H9 (cell line): ENCODE measurements at regions not wholly inside any gene's neighbourhood (a gene's known extent, or its start where the extent isn't known, plus 50 kb on each side); places are given as distances from the start of the nearest gene placed in this dataset.

ENCODE experiments used
- DNase-seq: peaks from one replicate; pipeline ENCODE4 v3.0.0-alpha.2; 2017
- H2AFZ ChIP-seq: one replicate; pipeline ENCODE4 v1.6.1; 2013; ENCODE audit warnings: mild to moderate bottlenecking, low read length, control low read depth, moderate library complexity
- H2AK5ac ChIP-seq: 2 replicates; pipeline ENCODE4 v1.6.1; 2013; ENCODE audit warnings: low read length, control low read depth, mixed read lengths; ENCODE audit not compliant: insufficient read length
- H2BK120ac ChIP-seq: one replicate; pipeline ENCODE4 v1.6.1; 2013; ENCODE audit warnings: low read depth, mild to moderate bottlenecking, low read length, control low read depth, inconsistent platforms; ENCODE audit not compliant: poor library complexity, severe bottlenecking
- H2BK12ac ChIP-seq: 2 replicates; pipeline ENCODE4 v1.6.1; 2013; ENCODE audit warnings: low read length, control low read depth, mixed read lengths, low read depth; ENCODE audit not compliant: insufficient read length
- H2BK15ac ChIP-seq: 2 replicates; pipeline ENCODE4 v1.6.1; 2013; ENCODE audit warnings: low read depth, low read length, control low read depth
- H2BK20ac ChIP-seq: one replicate; pipeline ENCODE4 v1.6.1; 2013; ENCODE audit warnings: low read depth, mild to moderate bottlenecking, low read length, control low read depth, inconsistent platforms; ENCODE audit not compliant: poor library complexity, severe bottlenecking
- H2BK5ac ChIP-seq: 2 replicates; pipeline ENCODE4 v1.6.1; 2013; ENCODE audit warnings: low read length, control low read depth, mixed read lengths; ENCODE audit not compliant: insufficient read length
- H3K14ac ChIP-seq: 2 replicates; pipeline ENCODE4 v1.6.1; 2013; ENCODE audit warnings: low read length, control low read depth; ENCODE audit not compliant: insufficient read depth
- H3K18ac ChIP-seq: 2 replicates; pipeline ENCODE4 v1.6.1; 2013; ENCODE audit warnings: low read depth, mild to moderate bottlenecking, mixed read lengths, low read length, control low read depth; ENCODE audit not compliant: insufficient read length
- H3K23ac ChIP-seq: 2 replicates; pipeline ENCODE4 v1.6.1; 2013; ENCODE audit warnings: low read length, control low read depth, mixed read lengths, low read depth; ENCODE audit not compliant: insufficient read length
- H3K23me2 ChIP-seq: 2 replicates; pipeline ENCODE4 v1.6.1; 2013; ENCODE audit warnings: low read depth, mild to moderate bottlenecking, mixed read lengths, low read length, control low read depth; ENCODE audit not compliant: insufficient read length, poor library complexity, severe bottlenecking
- H3K27ac ChIP-seq: 2 replicates; pipeline ENCODE4 v1.5.1; 2013; ENCODE audit warnings: low read length, control low read depth, mixed read lengths, low read depth; ENCODE audit not compliant: insufficient read length
- H3K27me3 ChIP-seq: 2 replicates; pipeline ENCODE4 v1.6.1; 2013; ENCODE audit warnings: low read length, control low read depth, inconsistent platforms; ENCODE audit not compliant: insufficient read depth
- H3K4ac ChIP-seq: 2 replicates; pipeline ENCODE4 v1.6.1; 2013; ENCODE audit warnings: low read depth, mild to moderate bottlenecking, control low read depth, inconsistent platforms, low read length, moderate library complexity
- H3K4me1 ChIP-seq: 2 replicates; pipeline ENCODE4 v1.6.1; 2013; ENCODE audit warnings: low read length, control low read depth, inconsistent platforms; ENCODE audit not compliant: insufficient read depth
- H3K4me2 ChIP-seq: 2 replicates; pipeline ENCODE4 v1.6.1; 2013; ENCODE audit warnings: low read length, control low read depth, mixed read lengths; ENCODE audit not compliant: insufficient read length, insufficient read depth
- H3K56ac ChIP-seq: 2 replicates; pipeline ENCODE4 v1.6.1; 2013; ENCODE audit warnings: low read depth, mild to moderate bottlenecking, mixed read lengths, low read length, control low read depth; ENCODE audit not compliant: insufficient read length
- H3K79me1 ChIP-seq: 2 replicates; pipeline ENCODE4 v1.6.1; 2013; ENCODE audit warnings: low read depth, mild to moderate bottlenecking, moderate library complexity, low read length, control low read depth, inconsistent platforms; ENCODE audit not compliant: insufficient read depth, poor library complexity, severe bottlenecking
- H3K79me2 ChIP-seq: 2 replicates; pipeline ENCODE4 v1.6.1; 2013; ENCODE audit warnings: low read length, control low read depth, inconsistent platforms; ENCODE audit not compliant: insufficient read depth
- H3K9ac ChIP-seq: 2 replicates; pipeline ENCODE4 v1.6.1; 2013; ENCODE audit warnings: low read length, control low read depth, mixed read lengths; ENCODE audit not compliant: insufficient read length; ENCODE audit errors: extremely low read depth
- H3K9me3 ChIP-seq: one replicate; pipeline ENCODE4 v1.6.1; 2013; ENCODE audit warnings: low read depth, low read length, inconsistent platforms; ENCODE audit not compliant: control insufficient read depth
- H3T11ph ChIP-seq: one replicate; pipeline ENCODE4 v1.6.1; 2013; ENCODE audit warnings: mild to moderate bottlenecking, low read length, control low read depth, inconsistent platforms
- H4K20me1 ChIP-seq: one replicate; pipeline ENCODE4 v1.6.1; 2013; ENCODE audit not compliant: control insufficient read depth, insufficient read length, insufficient read depth
- H4K5ac ChIP-seq: 2 replicates; pipeline ENCODE4 v1.6.1; 2013; ENCODE audit warnings: low read depth, mild to moderate bottlenecking, mixed read lengths, low read length, control low read depth; ENCODE audit not compliant: insufficient read length
- H4K8ac ChIP-seq: replicated peaks from 2 replicates; pipeline ENCODE4 v1.6.1; 2013; ENCODE audit warnings: low read length, control low read depth, mixed read lengths, low read depth; ENCODE audit not compliant: insufficient read length
- H4K91ac ChIP-seq: 2 replicates; pipeline ENCODE4 v1.6.1; 2013; ENCODE audit warnings: low read depth, mild to moderate bottlenecking, moderate library complexity, mixed read lengths, low read length, control low read depth; ENCODE audit not compliant: insufficient read length
- H3K27ac Mint-ChIP-seq, 3 experiments: 2 replicates in 2 of 3; 3 replicates in 1 of 3; pipeline ENCODE4 v1.8.0; 2020 to 2021; ENCODE audit warnings: mixed read lengths in 3 of 3, mild to moderate bottlenecking in 1 of 3, moderate library complexity in 1 of 3
- H3K27me3 Mint-ChIP-seq: 2 replicates; pipeline ENCODE4 v1.8.0; 2021; ENCODE audit warnings: low read depth, mild to moderate bottlenecking, moderate library complexity, mixed read lengths
- H3K36me3 Mint-ChIP-seq, 3 experiments: 2 replicates in 2 of 3; 3 replicates in 1 of 3; pipeline ENCODE4 v1.8.0; 2020 to 2021; ENCODE audit warnings: low read depth in 3 of 3, mixed read lengths in 3 of 3; ENCODE audit not compliant: insufficient read depth in 1 of 3
- H3K4me1 Mint-ChIP-seq, 2 experiments: 2 replicates each; pipeline ENCODE4 v1.8.0; 2020; ENCODE audit warnings: mixed read lengths in 2 of 2
- H3K4me3 Mint-ChIP-seq, 2 experiments: 2 replicates in 1 of 2; 3 replicates in 1 of 2; pipeline ENCODE4 v1.8.0; 2020 to 2021; ENCODE audit warnings: mild to moderate bottlenecking in 2 of 2, mixed read lengths in 2 of 2, moderate library complexity in 1 of 2
- H3K9me3 Mint-ChIP-seq, 2 experiments: 2 replicates in 1 of 2; 3 replicates in 1 of 2; pipeline ENCODE4 v1.8.0; 2020; ENCODE audit warnings: mild to moderate bottlenecking in 2 of 2, mixed read lengths in 2 of 2, moderate library complexity in 1 of 2
- CTCF ChIP-seq: fragments of 200-600 bp; sonication (generic); conservative IDR thresholded peaks from 3 replicates; pipeline ENCODE4 v1.8.0; 2021; ENCODE audit warnings: antibody characterized with exemption, mild to moderate bottlenecking

- no peaks in the 10 kb centered on the region for H4K20me1 ChIP-seq
- H3K14ac ChIP-seq, result no peak overlapping the region
- no peak overlapping the region for H3K56ac ChIP-seq
- no peak overlapping the region for H2BK120ac ChIP-seq
- H2BK5ac ChIP-seq, result no peak overlapping the region
- Mint-ChIP-seq H3K27me3 (no peaks in the 10 kb centered on the region), H3K9me3 (no peaks in the 10 kb centered on the region), H3K4me1 (no peaks in the 10 kb centered on the region), H3K27ac (no peak overlapping the region; a peak in 1 of 7 replicates), H3K36me3 (no peaks in the 10 kb centered on the region), H3K4me3 (no peak overlapping the region)
- no peak for DNase-seq
- H3K9me3 ChIP-seq, result no peaks in the 10 kb centered on the region
- no peak overlapping the region for H3T11ph ChIP-seq
- no peaks in the 10 kb centered on the region for H3K23me2 ChIP-seq
- H3K9ac ChIP-seq, result no peak overlapping the region
- H2BK15ac ChIP-seq, result no peak overlapping the region
- no peaks in the 10 kb centered on the region for H3K79me1 ChIP-seq
- TF ChIP-seq CTCF, result no peak
- no peak overlapping the region for H2BK12ac ChIP-seq
- no peak overlapping the region for H4K8ac ChIP-seq
- H3K4me2 ChIP-seq, result no peak overlapping the region
- no peak overlapping the region for H3K27ac ChIP-seq
- H3K4me1 ChIP-seq, result no peaks in the 10 kb centered on the region
- no peak overlapping the region for H3K4ac ChIP-seq
- H2AK5ac ChIP-seq, result no peak overlapping the region
- H3K79me2 ChIP-seq, result no peaks in the 10 kb centered on the region
- H4K91ac ChIP-seq, result no peak overlapping the region
- H3K18ac ChIP-seq, result no peak overlapping the region
- H3K27me3 ChIP-seq, result no peaks in the 10 kb centered on the region
- H4K5ac ChIP-seq, result no peak overlapping the region
- H2BK20ac ChIP-seq, result no peak overlapping the region
- H2AFZ ChIP-seq, result no peak overlapping the region
- no peak overlapping the region for H3K23ac ChIP-seq
Measured at GRCh38 chr11:42417691-42418090, 894.1 kb upstream of the API5 start.
